ENCODE measurements at regions not wholly inside any gene's neighbourhood (a gene's known extent, or its start where the extent isn't known, plus 50 kb on each side); places are given as distances from the start of the nearest gene placed in this dataset.
A peak's percentile ranks its signal among the peaks of the same experiment; 100 is the strongest.
"Not testable (repeated sequence)": the region's sequence is repeated elsewhere in the genome, so short reads cannot be mapped to it uniquely, and the experiment has no call there.

DNA sequence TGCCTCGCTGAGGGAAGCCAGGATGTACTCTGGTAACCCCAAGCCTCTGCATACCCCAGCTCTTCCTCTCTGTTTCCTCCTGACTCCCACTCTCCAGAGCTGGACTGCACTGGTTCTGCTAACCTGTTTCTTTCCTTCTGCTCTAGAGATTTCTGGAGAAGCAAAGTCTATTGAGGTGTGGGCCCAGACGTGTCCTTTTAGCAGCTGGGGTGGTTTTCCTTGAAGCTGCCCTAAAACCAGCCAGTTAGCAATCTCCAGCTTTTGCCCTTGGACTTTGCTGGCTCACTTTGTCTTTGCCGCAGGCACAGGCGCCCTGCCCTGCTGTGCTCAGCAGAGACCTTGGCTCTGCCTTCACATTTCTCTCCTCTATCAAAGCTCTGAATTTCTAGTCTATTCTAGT lies 171.8 kb upstream of the IVNS1ABP start:
- in situ Hi-C loops (cut with MboI; ENCODE audit: low pct_unique_long_range_greater_than_20kb, low sequenced_read_pairs) = no loop called here
- DNase-seq = no peak

DNA sequence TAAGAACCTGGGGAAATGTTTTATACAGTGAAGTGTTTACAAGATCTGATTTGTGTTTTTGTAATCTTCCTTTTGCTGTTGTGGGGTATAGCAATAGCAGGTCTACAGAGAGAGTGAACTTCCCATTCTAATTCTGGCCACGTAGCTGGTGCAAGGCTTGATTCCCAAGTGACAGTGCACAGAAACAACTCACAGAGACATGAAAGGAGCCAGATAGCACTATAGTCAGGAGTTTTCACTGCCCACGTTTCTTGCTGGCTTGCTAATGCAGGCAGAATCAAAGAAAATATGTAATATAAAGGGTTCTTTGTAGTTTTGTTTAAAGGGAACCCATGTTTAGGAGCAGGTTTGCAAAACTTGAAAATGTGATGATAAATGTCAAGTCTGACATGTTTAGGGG lies 170.9 kb upstream of the IVNS1ABP start:
- DNase-seq = no peak
- in situ Hi-C loops (cut with MboI; ENCODE audit: low pct_unique_long_range_greater_than_20kb, low sequenced_read_pairs) = no loop called here

DNA sequence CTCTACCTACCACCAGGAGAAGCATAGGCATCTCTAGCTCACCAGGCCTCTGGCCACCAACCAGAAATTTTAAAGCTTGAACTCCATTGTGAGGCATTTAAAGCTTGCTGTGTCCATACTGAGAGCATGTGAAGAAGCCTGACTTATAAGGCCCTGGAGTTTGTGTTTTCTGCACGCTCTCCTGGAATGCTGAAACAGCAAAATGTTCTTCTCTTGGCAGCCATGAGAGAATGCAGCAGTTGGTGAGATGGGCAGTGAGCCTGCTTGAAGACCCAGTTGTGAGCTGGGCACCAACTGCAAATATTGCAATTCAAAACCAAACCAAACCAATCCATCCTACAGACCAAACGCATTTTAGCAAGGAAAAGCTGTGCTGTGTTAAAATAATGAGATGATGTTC lies 170.0 kb upstream of the IVNS1ABP start:
- DNase-seq = no peak
- in situ Hi-C loops (cut with MboI; ENCODE audit: low pct_unique_long_range_greater_than_20kb, low sequenced_read_pairs) = no loop called here

DNA sequence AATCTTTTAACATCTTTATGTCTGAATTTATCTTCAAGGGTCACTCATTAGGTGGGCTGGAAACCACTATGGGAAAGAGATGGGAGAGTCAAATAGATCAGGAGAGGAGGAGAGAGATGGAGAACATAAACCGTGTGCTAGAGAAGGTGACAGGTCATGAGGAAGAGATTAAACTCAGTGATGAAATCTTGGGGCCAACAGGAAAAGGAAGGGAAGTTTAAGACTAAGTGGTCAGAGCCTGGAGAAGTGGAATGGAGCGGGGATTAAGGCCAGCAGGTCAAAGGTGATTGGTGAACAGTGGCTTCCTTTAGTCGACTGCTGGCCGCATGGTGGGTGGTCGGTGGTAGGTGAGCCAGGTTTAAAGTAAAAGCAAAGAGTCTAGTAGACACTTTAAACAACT lies 169.3 kb upstream of the IVNS1ABP start:
- DNase-seq = no peak
- in situ Hi-C loops (cut with MboI; ENCODE audit: low pct_unique_long_range_greater_than_20kb, low sequenced_read_pairs) = no loop called here

DNA sequence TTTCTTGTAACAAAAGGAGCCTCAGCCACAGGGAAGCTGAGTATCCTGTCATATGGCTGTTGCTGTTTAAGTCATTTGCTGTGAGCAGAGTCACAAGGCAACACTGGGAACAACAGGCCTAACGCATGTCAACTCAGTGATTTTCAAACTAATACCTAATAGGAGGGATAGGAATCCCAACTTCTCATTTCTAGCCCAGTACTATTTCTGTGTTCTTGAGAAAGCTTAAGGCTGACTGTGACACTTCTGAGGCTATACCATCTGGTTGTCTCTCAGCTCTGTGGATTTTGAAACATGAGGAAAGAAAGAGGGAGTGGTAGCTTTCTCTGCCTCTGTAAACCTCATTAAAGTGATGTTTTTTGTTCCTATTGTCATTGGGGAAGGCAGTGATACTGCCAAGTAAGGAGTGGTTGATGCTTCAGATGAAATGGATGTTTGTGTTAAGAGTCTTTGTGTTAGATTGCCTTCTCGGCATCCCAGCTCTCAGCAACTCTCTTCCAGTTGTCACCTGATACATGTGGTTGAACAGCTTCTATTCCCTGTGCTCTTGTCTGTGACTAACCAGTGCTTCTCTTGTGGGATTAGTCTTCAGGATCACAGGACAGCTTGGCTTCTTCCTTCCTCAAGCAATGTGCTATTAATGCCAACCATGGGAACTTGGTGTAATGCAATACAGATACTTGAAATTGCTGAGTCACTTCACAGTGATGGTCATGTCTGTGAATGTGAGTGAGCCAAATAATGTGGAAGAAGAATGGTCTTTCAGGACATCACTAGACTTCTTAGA lies 166.8 kb upstream of the IVNS1ABP start:
- in situ Hi-C loops (cut with MboI; ENCODE audit: low pct_unique_long_range_greater_than_20kb, low sequenced_read_pairs) = no loop called here
- DNase-seq = no peak

DNA sequence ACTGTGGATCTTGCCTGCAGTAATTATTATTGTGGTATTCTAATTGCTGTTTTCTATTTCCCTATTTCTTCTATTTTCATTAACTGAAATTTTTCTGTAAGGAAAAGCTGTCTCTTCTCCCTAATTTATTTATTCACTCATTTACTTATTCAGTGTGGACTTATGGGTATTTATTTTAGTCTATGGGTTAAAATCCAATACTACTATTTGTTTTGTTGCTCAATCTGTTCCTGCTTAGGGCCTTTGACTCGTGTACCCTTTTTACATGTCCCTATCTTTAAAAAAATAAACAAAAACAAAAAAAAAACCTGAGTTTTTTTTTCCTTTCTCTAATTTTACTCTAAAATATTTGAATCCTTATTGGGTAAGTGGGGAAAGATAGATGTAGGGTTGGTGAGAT lies 166.2 kb upstream of the IVNS1ABP start:
- in situ Hi-C loops (cut with MboI; ENCODE audit: low pct_unique_long_range_greater_than_20kb, low sequenced_read_pairs) = no loop called here

DNA sequence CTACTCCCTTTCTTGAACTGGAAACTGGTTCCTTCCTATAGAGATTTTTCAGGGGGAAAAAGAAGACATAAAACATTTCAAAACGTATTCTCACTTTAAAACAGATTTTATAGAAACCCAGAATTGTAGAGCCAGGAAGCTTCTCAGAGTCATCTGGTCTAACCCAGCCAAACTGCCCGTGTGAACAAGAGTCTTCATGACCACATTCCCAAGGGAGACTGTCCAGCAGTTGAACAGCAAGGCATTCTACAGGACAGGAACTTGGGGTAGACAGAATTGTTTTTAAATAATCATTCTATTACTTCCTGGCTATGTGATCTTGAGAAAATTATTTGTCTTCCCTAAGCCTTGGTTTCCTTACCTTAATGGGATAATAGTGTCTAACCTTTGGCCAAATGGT lies 163.5 kb upstream of the IVNS1ABP start:
- in situ Hi-C loops (cut with MboI; ENCODE audit: low pct_unique_long_range_greater_than_20kb, low sequenced_read_pairs) = no loop called here
- DNase-seq = no peak

More for the DNA sequence above, 166.2 kb upstream of the IVNS1ABP start:
- DNase-seq = no peak

DNA sequence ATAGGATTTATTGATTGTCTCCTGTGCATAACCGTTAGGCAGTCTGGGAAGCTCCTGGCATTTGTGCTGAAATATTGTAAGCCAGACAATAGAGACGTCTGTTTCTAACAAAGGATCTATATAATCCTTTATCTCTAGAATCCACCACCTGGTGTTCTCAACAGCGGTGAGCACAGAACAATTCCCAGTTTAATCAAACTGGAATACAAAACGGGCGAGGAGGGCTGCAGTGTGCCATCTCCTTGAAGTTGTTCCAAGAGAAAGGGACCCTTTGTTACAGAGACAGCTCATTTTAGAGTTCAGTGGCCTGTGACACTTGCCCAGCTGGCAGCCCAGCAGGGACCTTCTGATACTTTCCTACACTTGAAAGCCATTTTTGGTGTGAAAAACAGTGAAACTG lies 162.8 kb upstream of the IVNS1ABP start:
- in situ Hi-C loops (cut with MboI; ENCODE audit: low pct_unique_long_range_greater_than_20kb, low sequenced_read_pairs) = no loop called here
- no peak for DNase-seq

DNA sequence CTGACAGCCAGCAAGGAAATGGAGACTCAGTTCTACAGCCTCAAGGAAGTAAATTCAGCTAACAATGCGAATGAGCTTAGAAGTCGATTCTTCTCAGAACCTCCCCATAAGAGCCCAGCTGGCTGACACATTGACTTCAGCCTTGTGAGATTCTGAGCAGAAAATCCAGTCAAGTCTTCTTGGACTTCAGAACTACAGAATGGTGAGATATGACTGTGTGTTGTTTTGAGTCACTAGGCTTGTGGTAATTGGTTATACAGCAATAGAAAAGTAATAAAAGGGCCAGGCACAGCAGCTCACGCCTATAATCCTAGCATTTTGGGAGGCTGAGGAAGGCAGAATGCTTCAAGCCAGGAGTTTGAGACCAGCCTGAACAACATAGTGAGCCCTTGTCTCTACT lies 161.8 kb upstream of the IVNS1ABP start:
- DNase-seq = no peak
- in situ Hi-C loops (cut with MboI; ENCODE audit: low pct_unique_long_range_greater_than_20kb, low sequenced_read_pairs) = no loop called here

DNA sequence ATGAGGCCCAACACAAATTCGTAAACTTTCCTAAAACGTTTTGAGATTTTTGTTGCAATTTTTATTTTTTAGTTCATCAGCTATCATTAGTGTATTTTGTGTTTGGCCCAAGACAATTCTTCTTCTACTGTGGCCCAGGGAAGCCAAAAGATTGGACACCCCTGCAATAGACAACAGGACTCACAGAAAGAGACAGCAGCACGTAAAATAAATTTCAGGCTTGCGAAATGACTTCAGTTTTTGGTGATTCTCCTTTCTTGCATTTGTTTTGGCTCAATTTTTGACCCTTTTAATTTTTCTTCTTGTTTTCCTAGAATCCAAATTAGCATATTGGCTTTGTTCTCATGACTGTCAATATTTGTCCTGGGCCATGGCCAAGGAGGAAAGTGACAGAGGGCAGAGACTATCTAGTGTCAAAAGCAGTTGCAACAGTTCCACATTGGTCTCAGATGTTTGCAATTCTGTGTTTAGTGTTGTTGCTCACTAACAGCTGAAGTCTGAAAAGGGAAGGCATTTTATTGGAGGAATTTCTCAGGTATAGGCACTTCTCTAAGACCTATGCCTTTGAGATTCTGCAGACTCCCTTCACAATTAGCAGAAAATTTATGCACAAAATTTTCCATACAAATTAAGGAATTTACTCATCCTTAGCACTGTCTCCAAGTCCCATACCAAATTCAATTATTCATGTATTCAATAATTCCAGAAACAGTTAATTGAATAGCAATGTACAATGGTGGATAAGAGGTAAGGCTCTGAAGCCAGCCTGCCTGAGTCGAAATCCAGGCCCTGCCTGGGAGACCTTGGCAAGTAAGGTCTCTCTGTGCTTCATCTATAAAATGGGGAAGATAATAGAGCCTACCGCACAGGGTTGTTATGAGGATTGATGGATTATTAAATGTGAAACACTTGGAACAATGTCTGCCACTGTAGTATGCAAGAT lies 160.9 kb upstream of the IVNS1ABP start:
- DNase-seq = no peak
- in situ Hi-C loops (cut with MboI; ENCODE audit: low pct_unique_long_range_greater_than_20kb, low sequenced_read_pairs) = no loop called here

DNA sequence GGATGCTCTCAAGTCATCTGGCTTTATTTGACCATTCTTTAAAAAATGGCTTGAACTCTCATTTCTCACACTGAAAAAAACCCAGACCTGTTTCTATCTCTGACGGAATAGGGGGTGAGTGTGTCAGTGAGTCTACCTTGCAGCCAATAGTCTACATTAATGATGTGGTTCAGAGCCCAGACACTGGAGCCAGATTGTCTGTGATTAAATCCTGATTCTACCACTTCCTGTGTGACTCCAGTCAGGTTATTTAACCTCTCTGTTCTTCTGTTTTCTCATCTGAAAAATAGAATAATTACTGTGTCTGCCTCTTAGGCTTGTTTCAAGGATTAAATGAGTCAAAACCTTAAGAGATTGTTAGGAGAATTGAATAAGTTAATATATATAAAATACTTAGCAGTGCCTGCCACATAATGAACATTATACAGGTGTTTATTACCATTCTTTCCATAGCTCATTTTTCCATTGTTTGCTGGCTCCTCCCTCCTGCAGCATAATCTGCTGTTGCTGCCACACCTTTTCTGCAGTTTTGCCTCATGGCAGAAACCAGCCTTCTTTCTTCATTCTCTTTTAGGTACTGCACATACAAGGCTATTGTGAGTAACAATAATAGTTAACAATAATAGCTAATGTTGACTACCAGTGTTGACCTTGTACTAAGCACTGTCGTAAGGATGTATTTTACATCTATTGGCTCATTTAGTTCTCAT lies 157.6 kb upstream of the IVNS1ABP start:
- DNase-seq = no peak
- in situ Hi-C loops (cut with MboI; ENCODE audit: low pct_unique_long_range_greater_than_20kb, low sequenced_read_pairs) = no loop called here

DNA sequence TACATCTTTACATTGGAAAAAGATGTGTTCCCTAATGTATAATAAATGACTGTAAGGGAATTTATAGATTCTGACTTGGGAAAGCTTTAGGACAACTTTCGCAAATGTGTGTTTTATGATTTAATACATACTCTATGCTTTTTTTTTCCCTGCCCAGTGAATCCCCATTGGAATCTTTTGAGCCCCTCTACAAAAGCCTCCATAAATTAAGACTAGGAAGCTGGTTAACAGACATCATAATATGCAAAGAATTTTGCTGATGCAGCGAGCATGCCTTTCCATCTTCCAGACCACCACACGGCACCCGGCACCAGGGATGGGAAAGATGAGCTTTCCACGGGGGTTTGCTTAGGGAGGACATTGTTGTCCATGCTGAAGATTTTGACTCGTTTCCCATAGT lies 156.1 kb upstream of the IVNS1ABP start:
- in situ Hi-C loops (cut with MboI; ENCODE audit: low pct_unique_long_range_greater_than_20kb, low sequenced_read_pairs) = no loop called here
- DNase-seq = no peak

DNA sequence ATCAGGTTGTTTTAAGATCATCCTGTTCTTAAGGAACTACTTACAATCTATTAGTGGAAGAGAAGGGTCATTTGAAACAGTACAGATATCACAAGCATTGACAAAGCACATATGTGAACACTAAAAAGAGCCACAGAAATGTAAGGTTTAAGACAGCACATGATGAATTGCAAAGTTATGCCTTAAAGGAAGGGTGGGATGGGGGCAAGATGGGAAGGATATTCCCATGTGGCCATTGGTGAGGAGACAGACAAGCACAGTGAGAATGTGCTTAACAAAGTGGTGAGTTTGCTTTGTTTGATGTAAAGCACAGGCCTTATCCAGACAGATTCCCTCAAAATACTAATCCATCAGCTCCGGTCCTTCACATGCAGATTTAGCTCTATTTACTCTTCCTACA lies 151.6 kb upstream of the IVNS1ABP start:
- DNase-seq = no peak
- in situ Hi-C loops (cut with MboI; ENCODE audit: low pct_unique_long_range_greater_than_20kb, low sequenced_read_pairs) = no loop called here

DNA sequence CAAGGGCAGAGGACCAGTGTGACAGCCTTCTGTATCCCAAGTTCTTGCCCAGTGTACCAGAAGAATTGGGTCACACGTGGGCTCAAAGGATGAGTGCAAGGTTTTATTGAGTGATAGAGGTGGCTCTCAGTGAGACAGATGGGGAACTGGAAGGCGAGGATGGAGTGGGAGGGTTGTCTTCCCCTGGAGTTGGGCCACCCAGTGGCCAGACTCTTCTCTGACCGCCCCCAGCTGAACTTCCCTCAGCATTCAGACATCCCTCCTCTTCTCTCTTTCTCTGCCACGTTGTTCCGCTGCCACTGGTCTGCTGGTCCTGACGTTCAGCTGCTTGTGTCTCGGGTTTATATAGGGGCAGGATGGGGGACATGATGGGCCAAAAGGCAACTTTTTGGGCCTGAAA lies 150.1 kb upstream of the IVNS1ABP start:
- in situ Hi-C loops (cut with MboI; ENCODE audit: low pct_unique_long_range_greater_than_20kb, low sequenced_read_pairs) = no loop called here

DNA sequence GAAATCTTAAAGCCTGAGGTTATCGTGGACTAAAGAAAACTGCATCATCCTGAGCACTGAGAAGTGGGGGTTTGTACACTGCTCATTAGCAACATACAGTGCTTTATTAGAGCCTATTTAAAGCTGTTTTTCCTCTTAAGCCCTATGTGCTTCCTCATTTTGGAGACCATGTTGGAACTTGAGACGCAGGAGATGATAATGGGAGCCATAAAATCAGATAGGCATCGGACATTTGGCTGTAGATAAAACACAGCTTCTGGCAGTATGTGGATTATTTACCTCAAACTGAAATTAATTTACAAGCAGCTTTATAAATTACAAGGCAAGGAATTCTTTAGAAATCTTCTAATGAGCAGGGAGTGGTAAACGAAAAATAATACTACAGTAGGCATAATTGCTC lies 147.7 kb upstream of the IVNS1ABP start:
- peak; percentile 8 for DNase-seq
- in situ Hi-C loops (cut with MboI; ENCODE audit: low pct_unique_long_range_greater_than_20kb, low sequenced_read_pairs) = no loop called here

More for the DNA sequence above, 150.1 kb upstream of the IVNS1ABP start:
- DNase-seq = no peak

DNA sequence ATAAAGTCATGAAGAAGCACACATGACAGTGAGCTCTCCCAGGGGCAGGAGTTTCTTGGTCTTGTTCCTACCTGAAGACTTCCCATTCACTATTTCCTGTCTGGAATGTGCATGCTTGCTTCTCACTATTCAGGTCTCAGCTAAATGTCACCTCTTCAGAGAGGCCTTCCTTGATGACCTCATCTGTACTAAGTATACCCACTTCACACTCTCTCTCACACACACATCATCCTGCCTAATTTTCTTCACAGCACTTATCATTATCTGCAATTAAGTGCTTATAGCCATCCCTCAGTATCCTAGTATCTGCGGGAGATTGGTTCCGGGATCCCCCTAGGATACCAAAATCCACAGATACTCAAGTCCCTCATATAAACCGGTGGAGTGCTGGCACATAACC lies 146.4 kb upstream of the IVNS1ABP start:
- in situ Hi-C loops (cut with MboI; ENCODE audit: low pct_unique_long_range_greater_than_20kb, low sequenced_read_pairs) = no loop called here
- no peak for DNase-seq

DNA sequence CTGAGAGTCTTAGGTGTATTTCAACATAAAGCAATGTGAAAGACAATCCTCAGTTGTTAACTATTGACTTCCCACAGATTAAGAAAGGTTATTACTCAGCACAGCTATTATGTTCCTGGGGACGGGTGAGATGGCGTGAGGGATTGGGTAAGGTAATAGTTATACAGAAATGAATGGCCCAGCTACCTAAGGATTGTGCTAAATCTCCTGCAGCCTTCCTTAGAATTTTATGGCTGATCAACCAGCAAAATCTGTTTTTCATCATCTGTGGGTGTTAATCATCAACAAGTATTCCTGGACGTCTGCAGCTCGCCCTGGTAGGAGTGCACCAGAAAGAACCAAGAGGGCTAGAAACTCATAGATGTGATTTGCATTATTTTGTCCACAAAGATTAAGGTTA lies 146.0 kb upstream of the IVNS1ABP start:
- DNase-seq = no peak
- in situ Hi-C loops (cut with MboI; ENCODE audit: low pct_unique_long_range_greater_than_20kb, low sequenced_read_pairs) = no loop called here

DNA sequence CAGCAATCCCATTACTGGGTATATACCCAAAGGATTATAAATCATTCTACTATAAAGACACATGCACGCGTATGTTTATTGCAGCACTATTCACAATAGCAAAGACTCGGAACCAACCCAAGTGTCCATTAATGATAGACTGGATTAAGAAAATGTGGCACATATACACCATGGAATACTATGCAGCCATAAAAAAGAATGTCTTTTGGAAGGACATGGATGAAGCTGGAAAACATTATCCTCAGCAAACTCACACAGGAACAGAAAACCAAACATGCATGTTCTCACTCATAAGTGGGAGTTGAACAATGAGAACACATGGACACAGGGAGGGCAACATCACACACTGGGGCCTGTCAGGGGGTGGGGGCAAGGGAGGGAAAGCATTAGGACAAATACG lies 143.7 kb upstream of the IVNS1ABP start:
- in situ Hi-C loops (cut with MboI; ENCODE audit: low pct_unique_long_range_greater_than_20kb, low sequenced_read_pairs); DNase-seq: not testable (repeated sequence)

DNA sequence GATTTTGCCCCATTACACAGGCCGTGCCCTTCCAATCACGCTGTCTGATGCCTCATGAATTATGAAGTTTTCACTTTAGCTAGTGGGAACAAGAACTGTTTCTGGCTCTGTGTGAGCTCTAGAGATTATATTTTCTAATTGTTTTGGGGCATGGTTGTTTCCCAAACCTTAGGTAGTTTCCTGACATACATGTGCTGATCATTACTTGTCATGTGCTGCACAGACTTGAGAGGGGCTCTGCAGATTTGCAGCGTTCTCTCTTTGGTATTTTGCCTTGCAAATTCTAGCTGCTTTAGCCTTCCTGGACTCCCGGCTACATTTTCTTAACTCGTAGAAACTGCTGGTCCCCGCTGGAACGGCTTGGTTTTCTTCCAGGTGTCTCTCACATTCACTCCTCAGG lies 142.1 kb upstream of the IVNS1ABP start:
- no peak for DNase-seq
- in situ Hi-C loops (cut with MboI; ENCODE audit: low pct_unique_long_range_greater_than_20kb, low sequenced_read_pairs) = no loop called here

DNA sequence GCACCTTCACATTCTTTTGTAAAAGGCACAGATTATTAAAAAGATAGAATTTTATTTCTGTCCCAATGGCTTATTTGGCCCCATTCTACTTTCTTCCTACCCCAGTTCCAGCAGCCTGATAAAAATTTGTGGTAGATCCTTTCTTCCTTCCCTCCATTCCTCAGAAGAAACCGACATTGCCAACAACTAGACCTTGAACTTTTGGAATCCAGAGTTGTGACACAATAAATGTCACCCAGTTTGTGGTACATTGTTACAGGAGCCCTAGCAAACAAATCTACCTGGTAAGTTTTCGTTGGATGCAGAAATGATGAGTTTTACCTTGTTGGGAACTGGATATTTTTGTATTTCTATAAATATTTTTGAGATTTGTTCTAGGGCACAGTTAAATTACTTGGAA lies 141.6 kb upstream of the IVNS1ABP start:
- DNase-seq = no peak
- in situ Hi-C loops (cut with MboI; ENCODE audit: low pct_unique_long_range_greater_than_20kb, low sequenced_read_pairs) = no loop called here

Measured in KBM-7 (cell line).